HEK293T (cell line): ENCODE measurements at regions not wholly inside any gene's neighbourhood (a gene's known extent, or its start where the extent isn't known, plus 50 kb on each side); places are given as distances from the start of the nearest gene placed in this dataset.

Experiments used
- CTCF ChIA-PET: fragments of 350-600 bp; formaldehyde crosslinking; extraction: SDS; loops from one replicate; lab custom pipeline; 2021; ENCODE audit warnings: antibody characterized with exemption, inconsistent platforms; lab: Yijun Ruan, JAX
- POLR2A ChIA-PET: fragments of 350-600 bp; formaldehyde crosslinking; extraction: SDS; loops from one replicate; lab custom pipeline; 2020; ENCODE audit warnings: antibody characterized with exemption, inconsistent platforms; lab: Yijun Ruan, JAX
- DNase-seq: peaks from one replicate; pipeline ENCODE4 v3.0.0; 2012; ENCODE audit warnings: mixed read lengths; ENCODE audit errors: extremely low spot score
- ARNT ChIP-seq: fragments of 450-650 bp; IDR thresholded peaks from 2 replicates; pipeline ENCODE4 v1.6.1; 2017; ENCODE audit warnings: mild to moderate bottlenecking
- BHLHE40 ChIP-seq: fragments of 450-650 bp; IDR thresholded peaks from 2 replicates; pipeline ENCODE4 v1.6.1; 2016; ENCODE audit warnings: mild to moderate bottlenecking, moderate library complexity, borderline replicate concordance
- CTBP1 ChIP-seq: fragments of 450-650 bp; IDR thresholded peaks from 2 replicates; pipeline ENCODE4 v1.6.1; 2016; ENCODE audit warnings: borderline replicate concordance
- ELF4 ChIP-seq: fragments of 450-650 bp; IDR thresholded peaks from 2 replicates; pipeline ENCODE4 v1.6.1; 2017; ENCODE audit warnings: antibody characterized with exemption
- FOXA1 ChIP-seq: fragments of 450-650 bp; IDR thresholded peaks from 2 replicates; pipeline ENCODE4 v1.6.1; 2016; ENCODE audit warnings: mild to moderate bottlenecking
- FOXK2 ChIP-seq: fragments of 450-650 bp; IDR thresholded peaks from 2 replicates; pipeline ENCODE4 v1.6.1; 2016; ENCODE audit warnings: mild to moderate bottlenecking
- FOXM1 ChIP-seq: fragments of 450-650 bp; IDR thresholded peaks from 2 replicates; pipeline ENCODE4 v1.6.1; 2017; ENCODE audit warnings: mild to moderate bottlenecking, borderline replicate concordance
- HDGF ChIP-seq: fragments of 450-650 bp; IDR thresholded peaks from 2 replicates; pipeline ENCODE4 v1.6.1; 2017; ENCODE audit warnings: antibody characterized with exemption, borderline replicate concordance
- L3MBTL2 ChIP-seq: fragments of 450-650 bp; conservative IDR thresholded peaks from 2 replicates; pipeline ENCODE4 v1.6.1; 2016; ENCODE audit warnings: mild to moderate bottlenecking
- LEF1 ChIP-seq: fragments of 450-650 bp; IDR thresholded peaks from 2 replicates; pipeline ENCODE4 v1.6.1; 2017; ENCODE audit warnings: mild to moderate bottlenecking, borderline replicate concordance
- NFRKB ChIP-seq: fragments of 450-650 bp; IDR thresholded peaks from 2 replicates; pipeline ENCODE4 v1.6.1; 2016; ENCODE audit warnings: mild to moderate bottlenecking, moderate library complexity
- PKNOX1 ChIP-seq: fragments of 450-650 bp; IDR thresholded peaks from 2 replicates; pipeline ENCODE4 v1.6.1; 2016
- SP1 ChIP-seq: fragments of 450-650 bp; IDR thresholded peaks from 2 replicates; pipeline ENCODE4 v1.6.1; 2017
- SUZ12 ChIP-seq: fragments of 450-650 bp; IDR thresholded peaks from 2 replicates; pipeline ENCODE4 v1.6.1; 2016; ENCODE audit warnings: mild to moderate bottlenecking
- TARDBP ChIP-seq: fragments of 450-650 bp; IDR thresholded peaks from 2 replicates; pipeline ENCODE4 v1.6.1; 2016
- ZNF384 ChIP-seq: fragments of 450-650 bp; IDR thresholded peaks from 2 replicates; pipeline ENCODE4 v1.6.1; 2016

- no peak for DNase-seq
- ChIA-PET POLR2A (no interaction called here), CTCF (interaction anchor here (0.6 kb wide), 1 partner anchor 9 kb away, joined by 5 read pairs; no protein-coding TSS in a partner anchor)
- TF ChIP-seq CTBP1 (no peak), FOXA1 (no peak), ELF4 (no peak), PKNOX1 (no peak), FOXK2 (no peak), L3MBTL2 (no peak), LEF1 (no peak), BHLHE40 (no peak), ZNF384 (no peak), TARDBP (no peak), ARNT (no peak), HDGF (no peak), SP1 (no peak), SUZ12 (no peak), NFRKB (no peak), FOXM1 (no peak)
Measured at GRCh38 chr5:77843570-77844372, 67.6 kb upstream of the TBCA start.

- DNase-seq, result no peak
- POLR2A ChIA-PET, result no interaction called here
- TF ChIP-seq ZNF384 (no peak), CTBP1 (no peak), BHLHE40 (no peak), SUZ12 (no peak)
- CTCF ChIA-PET, result interaction anchor here (0.7 to 1.0 kb wide), 2 partner anchors 7 to 10 kb away, joined by 3 to 4 read pairs; no protein-coding TSS in a partner anchor
Measured at GRCh38 chr5:77842243-77842642, 66.1 kb upstream of the TBCA start.

GRCh38 chr5:77841616-77842015, 65.5 kb upstream of the TBCA start:
- no peak for TF ChIP-seq ARNT
- no peak for TF ChIP-seq PKNOX1
- no peak for TF ChIP-seq TARDBP
- TF ChIP-seq HDGF, result no peak
- TF ChIP-seq FOXM1, result no peak
- ChIA-PET CTCF (interaction anchor here (0.7 to 1.0 kb wide), 2 partner anchors 8 to 11 kb away, joined by 3 to 4 read pairs; no protein-coding TSS in a partner anchor), POLR2A (no interaction called here)
- no peak for DNase-seq

- TF ChIP-seq ELF4 (no peak), FOXK2 (no peak), HDGF (no peak)
- ChIA-PET POLR2A (no interaction called here), CTCF (no interaction called here)
- DNase-seq, result no peak
Measured at GRCh38 chr5:77840930-77841329, 64.8 kb upstream of the TBCA start.

- CTCF ChIA-PET, result no interaction called here
- TF ChIP-seq ELF4, result no peak
- POLR2A ChIA-PET, result no interaction called here
- no peak for DNase-seq
Measured at GRCh38 chr5:77839691-77840090, 63.6 kb upstream of the TBCA start.

- ChIA-PET CTCF (interaction anchor here (0.6 to 1.5 kb wide), 2 partner anchors 56 to 186 kb away, joined by 3 read pairs; no protein-coding TSS in a partner anchor), POLR2A (interaction anchor here (0.6 to 0.9 kb wide), 2 partner anchors 12 to 80 kb away, joined by 3 read pairs; no protein-coding TSS in a partner anchor)
- TF ChIP-seq ELF4 (no peak), FOXM1 (no peak), CTBP1 (no peak), L3MBTL2 (no peak), ARNT (no peak), PKNOX1 (no peak), SUZ12 (no peak), FOXK2 (no peak), LEF1 (no peak), ZNF384 (no peak), BHLHE40 (no peak), HDGF (no peak), TARDBP (no peak), SP1 (no peak)
- no peak for DNase-seq
Measured at GRCh38 chr5:77832938-77833337, 56.8 kb upstream of the TBCA start.

GRCh38 chr5:77832166-77832770, 56.1 kb upstream of the TBCA start:
- DNase-seq, result no peak
- no peak for TF ChIP-seq ARNT
- ChIA-PET POLR2A (interaction anchor here (0.6 kb wide), 1 partner anchor 80 kb away, joined by 3 read pairs; no protein-coding TSS in a partner anchor), CTCF (interaction anchor here (0.6 to 1.5 kb wide), 2 partner anchors 55 to 186 kb away, joined by 3 read pairs; no protein-coding TSS in a partner anchor)
